Activated CD4-positive, alpha-beta T cell treated with anti-CD3 and anti-CD28 coated beads, Interleukin-2, amount 50 U/mL, for 16 hours (primary cell): ENCODE measurements at regions not wholly inside any gene's neighbourhood (a gene's known extent, or its start where the extent isn't known, plus 50 kb on each side); places are given as distances from the start of the nearest gene placed in this dataset.
"Not testable (repeated sequence)": the region's sequence is repeated elsewhere in the genome, so short reads cannot be mapped to it uniquely, and the experiment has no call there.

ENCODE experiments used
- DNase-seq: peaks from one replicate; pipeline ENCODE4 v3.0.0-alpha.2; 2020

DNA sequence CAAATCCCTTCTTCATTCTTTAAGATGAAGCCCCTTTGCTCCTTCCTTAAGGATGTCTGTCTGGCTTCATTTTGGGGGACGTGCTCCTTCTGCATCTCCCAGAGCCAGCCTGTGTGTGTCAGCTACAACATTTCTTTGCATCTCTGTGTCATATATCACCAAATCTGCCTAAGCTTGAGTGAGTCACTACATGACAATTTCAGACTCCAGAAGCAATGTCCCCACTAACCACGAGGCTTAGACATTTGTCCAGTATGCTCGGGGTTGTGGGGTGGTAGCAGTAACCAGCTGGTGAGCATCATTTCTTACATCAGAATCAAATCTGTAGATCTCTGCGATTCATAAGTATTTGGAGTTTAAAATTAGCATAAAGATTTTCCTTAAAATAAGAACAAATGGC is 54.1 kb upstream of the USP14 start:
- not testable (repeated sequence) for DNase-seq

- peak; percentile 12 for DNase-seq
Observed at GRCh38 chr18:105161-106053, 53.0 kb upstream of the USP14 start.

DNA sequence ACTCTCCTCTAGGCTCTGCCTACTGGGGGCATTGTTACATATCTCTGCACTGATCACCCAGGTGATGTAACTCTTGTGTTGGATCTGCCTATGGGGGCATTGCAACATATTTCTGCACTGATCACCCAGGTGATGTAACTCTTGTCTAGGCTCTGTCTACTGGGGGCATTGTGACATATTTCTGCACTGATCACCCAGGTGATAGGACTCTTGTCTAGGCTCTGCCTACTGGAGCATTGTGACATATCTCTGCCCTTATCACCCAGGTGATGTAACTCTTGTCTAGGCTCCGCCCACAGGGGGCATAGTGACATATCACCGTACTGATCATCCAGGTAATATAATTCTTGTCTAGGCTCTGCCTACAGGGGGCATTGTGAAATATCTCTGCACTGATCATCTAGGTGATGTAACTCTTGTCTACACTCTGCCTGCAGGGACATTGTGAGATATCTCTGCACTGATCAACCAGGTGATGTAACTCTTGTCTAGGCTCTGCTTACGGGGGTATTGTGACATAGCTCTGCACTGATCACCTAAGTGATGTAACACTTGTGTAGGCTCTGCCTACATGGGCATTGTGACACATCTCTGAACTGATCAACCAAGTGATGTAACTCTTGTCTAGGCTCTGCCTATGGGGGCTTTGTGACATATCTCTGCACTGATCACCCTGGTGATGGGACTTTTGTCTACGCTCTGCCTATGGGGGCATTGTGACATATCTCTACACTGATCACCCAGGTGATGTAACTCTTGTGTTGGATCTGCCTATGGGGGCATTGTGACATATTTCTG is 52.1 kb upstream of the USP14 start:
- not testable (repeated sequence) for DNase-seq

DNA sequence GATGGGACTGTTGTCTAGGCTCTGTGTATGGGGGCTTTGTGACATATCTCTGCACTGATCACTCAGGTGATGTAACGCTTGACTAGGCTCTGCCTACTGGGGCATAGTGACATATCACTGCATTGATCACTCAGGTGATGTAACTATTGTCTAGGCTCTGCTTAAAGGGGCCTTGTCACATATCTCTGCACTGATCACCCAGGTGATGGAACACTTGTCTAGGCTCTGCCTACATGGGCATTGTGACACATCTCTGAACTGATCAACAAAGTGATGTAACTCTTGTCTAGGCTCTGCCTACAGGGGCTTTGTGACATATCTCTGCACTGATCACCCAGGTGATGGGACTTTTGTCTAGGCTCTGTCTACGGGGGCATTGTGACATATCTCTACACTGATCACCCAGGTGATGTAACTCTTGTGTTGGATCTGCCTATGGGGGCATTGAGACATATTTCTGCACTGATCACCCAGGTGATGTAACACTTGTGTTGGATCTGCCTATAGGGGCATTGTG is 51.4 kb upstream of the USP14 start:
- not testable (repeated sequence) for DNase-seq

GRCh38 chr18:107464-107863 is 50.9 kb upstream of the USP14 start:
- DNase-seq = peak; percentile 26

- not testable (repeated sequence) for DNase-seq
Observed at GRCh38 chr18:107947-108664, 50.3 kb upstream of the USP14 start.
